GM19193 (cell line): ENCODE measurements at regions not wholly inside any gene's neighbourhood (a gene's known extent, or its start where the extent isn't known, plus 50 kb on each side); places are given as distances from the start of the nearest gene placed in this dataset.

Source experiments
- POLR2A ChIP-seq: IDR thresholded peaks from 4 replicates; pipeline ENCODE4 v1.6.1; 2011; ENCODE audit not compliant: insufficient read depth, insufficient read length; ENCODE audit errors: extremely low read depth

DNA sequence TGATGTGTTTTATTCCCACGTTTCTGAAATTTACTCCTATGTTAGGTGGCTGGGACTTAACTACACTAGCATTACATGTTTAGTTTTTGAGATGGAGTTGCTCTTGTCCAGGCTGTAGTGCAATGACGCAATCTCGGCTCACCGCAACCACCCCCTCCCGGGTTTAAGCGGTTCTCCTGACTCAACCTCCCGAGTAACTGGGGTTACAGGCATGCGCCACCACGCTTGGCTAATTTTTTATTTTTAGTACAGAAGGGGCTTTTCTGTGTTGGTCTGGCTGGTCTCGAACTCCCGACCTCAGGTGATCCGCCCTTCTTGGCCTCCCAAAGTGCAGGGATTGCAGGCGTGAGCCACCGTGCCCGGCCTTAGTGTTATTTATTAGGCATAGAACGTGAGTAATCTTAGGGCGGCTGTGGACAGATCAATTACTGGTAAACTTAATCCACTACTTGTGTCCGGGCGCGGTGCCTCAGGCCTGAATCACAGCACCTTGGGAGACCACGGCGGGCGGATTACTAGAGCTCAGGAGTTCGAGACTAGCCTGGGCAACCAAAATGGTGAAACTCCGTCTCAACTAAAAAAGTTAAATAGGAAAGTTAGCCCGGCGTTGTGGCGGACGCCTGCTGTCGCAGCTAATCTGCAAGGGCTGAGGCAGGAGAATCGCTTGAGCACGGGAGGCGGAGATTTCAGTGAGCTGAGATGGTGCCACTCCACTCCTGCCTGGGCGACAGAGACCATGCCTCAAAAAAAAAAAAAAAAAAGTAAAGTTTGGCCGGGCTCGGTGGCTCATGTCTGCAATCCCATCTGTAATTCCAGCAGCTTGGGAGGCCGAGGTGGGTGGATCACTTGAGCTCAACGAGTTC, 123.7 kb upstream of the BTN3A2 start:
- TF ChIP-seq POLR2A = no peak

DNA sequence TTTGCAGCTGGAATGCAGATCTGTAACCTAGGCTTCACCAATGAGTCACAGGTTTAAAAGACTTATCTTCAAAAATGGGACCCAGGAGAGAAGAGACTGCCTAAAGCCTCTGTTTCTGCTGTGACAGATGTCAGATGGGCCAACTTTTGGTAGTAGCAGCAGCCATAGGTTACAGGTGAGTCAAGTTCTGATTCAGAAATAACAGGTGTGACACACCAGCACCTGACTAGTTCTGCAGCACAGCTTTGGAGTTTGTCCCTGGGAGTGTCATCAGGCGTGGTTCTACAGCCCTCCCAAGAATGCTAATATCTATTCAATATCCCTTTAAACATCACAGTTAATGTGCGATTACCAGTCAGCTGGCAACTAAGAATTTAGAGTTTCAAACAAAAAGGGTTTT, 121.9 kb upstream of the BTN3A2 start:
- no peak for TF ChIP-seq POLR2A

DNA sequence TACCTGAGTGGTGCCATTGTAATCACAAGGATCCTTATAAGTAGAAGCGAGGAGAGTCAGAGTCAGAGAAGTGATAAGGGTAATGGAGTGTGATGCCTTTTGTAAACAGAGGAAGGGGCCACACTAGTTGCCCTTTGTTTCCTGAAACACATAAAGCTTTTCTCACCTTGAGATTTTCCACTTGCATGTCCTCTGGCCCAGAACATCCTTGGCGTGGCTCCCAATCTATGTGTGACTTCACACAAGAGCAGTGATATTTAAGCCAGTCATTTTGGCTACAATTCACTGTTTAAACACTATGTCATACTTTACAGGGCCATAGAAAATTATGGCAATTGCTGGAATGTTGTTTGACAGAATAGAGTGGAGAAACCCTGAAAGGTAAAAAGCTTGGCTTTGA, 121.2 kb upstream of the BTN3A2 start:
- no peak for TF ChIP-seq POLR2A

DNA sequence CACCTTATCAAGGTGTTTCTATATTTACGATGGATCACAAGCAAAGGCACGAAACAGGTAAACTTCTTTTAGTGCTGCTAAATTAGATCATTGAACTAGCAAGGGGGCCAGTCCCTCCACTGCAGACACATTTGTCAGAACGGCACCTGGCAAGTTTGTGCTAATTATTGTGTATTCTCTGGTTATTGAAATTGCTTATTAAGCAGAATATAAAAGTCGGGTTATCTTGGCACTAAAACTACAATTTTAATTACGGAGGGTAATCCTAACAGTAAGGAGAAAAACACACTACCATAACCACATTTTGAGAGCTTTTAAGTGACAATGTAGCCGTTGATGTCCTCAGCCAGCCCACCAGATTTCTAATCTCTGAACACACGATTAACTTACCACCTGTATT, 118.9 kb upstream of the BTN3A2 start:
- TF ChIP-seq POLR2A = no peak

DNA sequence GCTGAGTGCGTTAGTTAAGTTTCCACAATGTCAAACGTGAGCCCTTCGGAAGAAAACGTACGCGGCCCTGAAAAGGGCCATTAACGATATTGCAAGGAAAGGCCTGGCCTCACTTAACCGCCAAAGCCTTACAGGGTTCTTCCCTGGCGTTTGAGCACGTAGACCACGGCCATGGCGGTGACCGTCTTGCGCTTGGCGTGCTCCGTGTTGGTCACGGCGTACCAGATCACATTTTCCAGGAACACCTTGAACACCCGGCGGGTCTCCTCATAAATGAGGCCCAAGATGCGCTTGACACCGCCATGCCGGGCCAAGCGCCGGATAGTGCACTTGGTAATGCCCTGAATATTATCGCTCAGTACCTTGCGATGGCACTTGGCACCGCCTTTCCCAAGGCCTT, 118.4 kb upstream of the BTN3A2 start:
- no peak for TF ChIP-seq POLR2A

DNA sequence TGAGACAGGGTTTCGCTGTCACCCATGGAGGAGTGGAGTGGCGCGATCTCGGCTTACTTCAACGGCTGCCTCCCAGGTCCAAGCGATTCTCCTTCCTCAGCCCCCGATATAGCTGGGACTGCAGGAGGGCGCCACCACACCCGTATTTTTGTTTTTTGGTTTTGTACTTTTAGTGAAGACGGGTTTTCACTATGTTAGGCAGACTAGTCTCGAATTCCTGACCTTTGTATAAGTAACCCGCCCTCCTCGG, 115.4 kb upstream of the BTN3A2 start:
- TF ChIP-seq POLR2A = no peak

DNA sequence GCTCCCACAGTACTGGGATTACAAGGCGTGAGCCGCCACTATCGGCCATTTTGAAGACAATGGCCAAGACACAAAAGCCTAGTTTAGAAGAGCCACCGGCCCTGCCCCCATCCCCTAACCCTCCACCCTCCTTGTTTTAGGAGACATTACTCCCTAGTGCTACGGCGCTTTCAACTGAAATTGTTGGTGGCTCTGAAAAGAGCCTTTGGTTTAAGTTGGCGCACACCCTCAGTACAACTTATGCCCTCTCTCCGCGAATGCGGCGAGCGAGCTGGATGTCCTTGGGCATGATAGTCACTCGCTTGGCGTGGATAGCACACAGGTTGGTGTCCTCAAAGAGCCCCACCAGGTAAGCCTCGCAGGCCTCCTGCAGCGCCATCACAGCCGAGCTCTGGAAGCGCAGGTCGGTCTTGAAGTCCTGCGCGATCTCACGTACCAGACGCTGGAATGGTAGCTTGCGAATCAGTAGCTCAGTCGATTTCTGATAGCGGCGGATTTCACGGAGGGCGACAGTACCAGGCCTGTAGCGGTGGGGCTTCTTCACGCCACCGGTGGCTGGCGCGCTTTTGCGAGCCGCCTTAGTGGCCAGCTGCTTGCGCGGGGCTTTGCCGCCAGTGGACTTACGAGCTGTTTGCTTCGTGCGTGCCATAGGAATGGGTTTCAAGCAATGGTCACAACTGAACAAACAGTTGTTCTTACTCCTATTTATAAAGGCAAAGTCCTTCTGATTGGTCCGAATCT, 114.9 kb upstream of the BTN3A2 start:
- TF ChIP-seq POLR2A = peak; percentile 99

DNA sequence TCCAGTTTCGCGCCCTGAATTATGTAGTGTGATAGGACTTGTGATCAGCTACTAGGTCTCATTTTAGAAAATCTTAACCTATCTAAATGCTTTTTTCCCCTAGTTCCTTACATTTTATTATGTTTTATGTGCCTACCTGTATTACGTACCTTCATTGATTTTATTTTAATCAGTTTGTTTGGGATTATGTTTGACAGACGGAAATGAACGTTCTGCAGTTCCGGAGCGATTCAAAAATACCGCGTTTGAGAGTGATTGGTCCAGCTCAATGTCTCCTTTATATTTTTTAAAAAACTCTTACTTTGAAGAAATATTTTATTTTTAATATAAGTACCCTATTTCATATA, 114.3 kb upstream of the BTN3A2 start:
- TF ChIP-seq POLR2A = no peak

DNA sequence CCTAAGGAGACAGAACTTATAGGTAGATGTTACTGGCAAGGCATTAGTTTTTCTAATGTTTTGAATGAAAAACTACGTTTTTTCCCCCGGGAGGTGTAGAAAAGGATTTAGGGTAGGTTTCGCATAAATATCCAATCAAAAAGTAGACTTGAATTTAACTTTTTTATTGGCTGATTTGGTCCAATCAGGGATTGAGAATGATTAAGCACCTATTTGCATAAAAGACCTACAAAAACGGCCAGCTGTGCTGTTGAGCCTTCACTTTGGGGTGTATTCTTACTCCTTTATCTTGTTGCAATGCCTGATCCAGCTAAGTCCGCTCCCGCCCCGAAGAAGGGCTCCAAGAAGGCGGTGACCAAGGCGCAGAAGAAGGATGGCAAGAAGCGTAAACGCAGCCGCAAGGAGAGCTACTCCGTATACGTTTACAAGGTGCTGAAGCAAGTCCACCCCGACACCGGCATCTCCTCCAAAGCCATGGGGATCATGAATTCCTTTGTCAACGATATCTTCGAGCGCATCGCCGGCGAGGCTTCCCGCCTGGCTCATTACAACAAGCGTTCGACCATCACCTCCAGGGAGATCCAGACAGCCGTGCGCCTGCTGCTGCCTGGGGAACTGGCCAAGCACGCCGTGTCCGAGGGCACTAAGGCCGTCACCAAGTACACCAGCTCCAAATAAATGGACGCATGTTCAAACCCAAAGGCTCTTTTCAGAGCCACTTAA, 113.5 kb upstream of the BTN3A2 start:
- TF ChIP-seq POLR2A = peak; percentile 99

DNA sequence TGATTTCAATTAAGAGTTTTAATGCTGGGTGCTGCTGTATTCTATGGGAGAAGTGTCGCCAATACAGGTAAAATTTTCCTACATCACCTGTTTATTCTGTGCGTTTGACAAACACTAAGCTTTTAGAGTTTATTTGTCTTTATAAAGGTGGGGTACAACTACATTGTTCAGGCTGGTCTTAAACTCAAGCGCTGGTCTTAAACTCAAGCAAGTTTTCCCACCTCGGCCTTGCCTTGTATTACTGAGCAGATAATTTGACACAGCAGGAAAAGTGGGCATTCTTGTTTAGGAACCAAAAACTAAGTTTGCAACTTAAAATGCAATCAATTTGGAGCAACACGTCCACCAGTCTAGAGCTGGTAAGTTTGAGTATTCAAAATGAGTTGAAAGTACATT, 112.9 kb upstream of the BTN3A2 start:
- TF ChIP-seq POLR2A = no peak

DNA sequence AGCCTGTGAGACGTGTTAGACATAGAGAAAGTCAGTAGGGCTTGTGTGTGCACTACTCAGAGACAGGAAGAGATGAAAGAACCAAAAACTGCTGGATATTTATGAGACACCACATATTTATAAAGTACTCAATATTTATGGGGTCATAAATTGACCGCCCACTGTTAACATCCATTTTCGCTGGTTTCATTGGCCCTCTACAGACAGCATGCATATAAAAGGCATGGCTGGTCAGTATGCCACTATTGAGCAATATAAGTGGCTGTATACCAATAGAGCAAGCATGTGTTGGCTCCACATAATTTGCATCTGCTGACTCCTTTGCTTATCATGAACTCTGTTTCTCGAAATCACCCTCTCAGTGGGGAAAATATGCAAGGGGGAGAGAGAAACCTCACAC, 110.3 kb upstream of the BTN3A2 start:
- no peak for TF ChIP-seq POLR2A

DNA sequence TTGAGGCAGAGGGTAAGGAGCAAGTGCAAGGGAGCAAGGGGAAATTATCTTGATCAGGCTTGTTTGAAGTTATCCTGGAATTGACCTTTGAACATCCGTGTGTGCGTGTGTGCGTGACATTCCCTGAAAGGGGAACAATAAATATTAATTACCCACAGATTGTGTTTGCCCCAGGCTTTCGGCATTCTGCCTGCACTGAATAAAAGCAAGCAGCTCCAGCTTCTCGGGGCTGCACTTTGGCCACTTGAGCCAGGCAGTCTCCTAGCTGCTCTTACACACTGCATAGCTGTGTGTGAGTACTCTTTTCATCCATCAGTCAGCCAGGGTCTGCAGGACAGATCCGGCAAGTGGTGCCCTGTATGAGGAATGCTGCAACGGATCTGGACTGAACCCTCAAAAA, 107.7 kb upstream of the BTN3A2 start:
- TF ChIP-seq POLR2A = no peak

DNA sequence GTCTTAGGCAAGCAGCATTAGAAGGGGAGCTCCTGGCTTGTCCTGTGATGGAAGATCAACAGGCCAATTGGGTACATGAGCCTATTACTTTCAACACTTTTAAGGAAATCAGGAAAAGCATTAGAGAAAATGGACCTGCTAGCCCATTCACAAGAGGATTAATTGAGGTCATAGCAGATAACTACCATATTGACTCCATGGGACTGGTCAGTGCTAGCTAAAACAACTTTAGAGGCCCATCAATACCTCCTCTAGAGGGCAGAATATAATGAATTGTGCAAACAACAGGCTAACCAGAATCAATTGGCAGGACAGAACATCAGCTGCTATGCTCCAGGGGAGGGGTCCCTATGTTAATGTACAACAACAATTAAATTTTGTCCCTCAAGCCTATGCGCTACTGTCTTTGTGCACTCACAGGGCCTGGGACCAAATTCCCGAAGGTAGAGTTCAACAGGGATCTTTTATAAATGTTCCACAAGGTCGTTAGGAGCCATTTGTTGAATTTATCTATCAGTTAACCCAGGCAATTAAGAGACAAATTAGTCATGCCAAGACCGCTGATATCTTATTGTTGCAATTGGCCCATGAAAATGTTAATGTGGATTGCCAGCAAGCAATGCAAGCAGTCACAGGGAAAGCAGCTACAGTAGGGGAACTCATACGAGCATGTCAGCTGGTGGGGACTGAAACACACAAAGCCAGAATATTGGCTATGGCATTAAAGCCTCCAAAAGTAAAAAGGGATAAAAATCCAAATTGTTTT, 106.6 kb upstream of the BTN3A2 start:
- TF ChIP-seq POLR2A = no peak

DNA sequence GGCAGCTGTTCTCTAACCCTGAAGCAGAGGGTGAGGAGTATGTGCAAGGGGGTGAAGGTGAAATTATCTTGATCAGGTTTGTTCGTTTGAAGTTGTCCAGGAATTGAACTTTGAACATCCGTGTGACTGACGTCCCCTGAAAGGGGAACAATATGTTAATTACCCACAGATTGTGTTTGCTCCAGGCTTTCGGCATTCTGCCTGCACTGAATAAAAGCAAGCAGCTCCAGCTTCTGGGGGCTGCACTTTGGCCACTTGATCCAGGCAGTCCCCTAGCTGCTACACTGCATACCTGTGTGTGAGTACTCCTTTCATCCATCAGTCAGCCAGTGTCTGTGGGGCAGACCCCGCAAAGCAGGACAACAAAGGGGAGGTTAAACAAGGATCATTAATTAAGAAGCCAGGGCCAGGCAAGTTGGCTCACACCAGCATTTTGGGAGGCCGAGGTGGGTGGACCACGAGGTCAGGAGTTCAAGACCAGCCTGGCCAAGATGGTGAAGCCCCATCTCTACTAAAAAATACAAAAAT, 104.8 kb upstream of the BTN3A2 start:
- no peak for TF ChIP-seq POLR2A
